ENCODE measurements at regions not wholly inside any gene's neighbourhood (a gene's known extent, or its start where the extent isn't known, plus 50 kb on each side); places are given as distances from the start of the nearest gene placed in this dataset.

DNA sequence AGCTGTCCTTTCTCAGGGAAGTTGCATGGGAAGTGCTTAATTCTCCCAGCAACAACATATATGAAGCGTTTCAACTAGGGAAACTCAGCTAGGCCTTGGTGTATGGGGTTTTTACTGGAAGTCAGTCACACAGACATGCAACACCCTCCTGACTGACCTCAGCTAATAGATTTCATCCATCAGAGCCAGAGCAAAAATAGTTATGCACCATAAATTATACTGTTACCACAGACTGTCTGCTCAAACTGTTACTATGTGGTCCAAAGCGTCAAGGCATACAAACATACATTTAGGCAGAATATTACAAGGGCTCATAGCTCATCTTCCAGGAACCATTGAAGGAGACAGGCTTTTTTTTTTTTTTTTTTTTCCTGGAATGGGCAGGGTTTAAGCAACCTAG is 417.9 kb downstream of the ANKRD7 start:
- DNase-seq (ENCODE audit: low spot score in 2 of 2), result no peak
- Histone ChIP-seq H3K36me3 (no peaks in the 10 kb centered on the region), H3K27me3 (no peaks in the 10 kb centered on the region), H3K9me3 (no peaks in the 10 kb centered on the region), H3K4me1 (no peaks in the 10 kb centered on the region), H3K4me3 (no peak overlapping the region), H3K27ac (no peak overlapping the region)
- intact Hi-C loops (cut with DNase I; ENCODE audit: low total_unique reads), result no loop called here
- no peak for TF ChIP-seq POLR2AphosphoS5 (IDR thresholded peaks at IDR 0.05)
- TF ChIP-seq POLR2A (IDR thresholded peaks at IDR 0.05), result no peak
- TF ChIP-seq, protein P1, sequence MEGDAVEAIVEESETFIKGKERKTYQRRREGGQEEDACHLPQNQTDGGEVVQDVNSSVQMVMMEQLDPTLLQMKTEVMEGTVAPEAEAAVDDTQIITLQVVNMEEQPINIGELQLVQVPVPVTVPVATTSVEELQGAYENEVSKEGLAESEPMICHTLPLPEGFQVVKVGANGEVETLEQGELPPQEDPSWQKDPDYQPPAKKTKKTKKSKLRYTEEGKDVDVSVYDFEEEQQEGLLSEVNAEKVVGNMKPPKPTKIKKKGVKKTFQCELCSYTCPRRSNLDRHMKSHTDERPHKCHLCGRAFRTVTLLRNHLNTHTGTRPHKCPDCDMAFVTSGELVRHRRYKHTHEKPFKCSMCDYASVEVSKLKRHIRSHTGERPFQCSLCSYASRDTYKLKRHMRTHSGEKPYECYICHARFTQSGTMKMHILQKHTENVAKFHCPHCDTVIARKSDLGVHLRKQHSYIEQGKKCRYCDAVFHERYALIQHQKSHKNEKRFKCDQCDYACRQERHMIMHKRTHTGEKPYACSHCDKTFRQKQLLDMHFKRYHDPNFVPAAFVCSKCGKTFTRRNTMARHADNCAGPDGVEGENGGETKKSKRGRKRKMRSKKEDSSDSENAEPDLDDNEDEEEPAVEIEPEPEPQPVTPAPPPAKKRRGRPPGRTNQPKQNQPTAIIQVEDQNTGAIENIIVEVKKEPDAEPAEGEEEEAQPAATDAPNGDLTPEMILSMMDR (IDR thresholded peaks at IDR 0.05), result no peak

- Histone ChIP-seq H3K27ac (no peak overlapping the region), H3K4me1 (no peaks in the 10 kb centered on the region), H3K4me3 (no peak overlapping the region), H3K9me3 (no peaks in the 10 kb centered on the region), H3K36me3 (no peaks in the 10 kb centered on the region), H3K27me3 (no peaks in the 10 kb centered on the region)
- TF ChIP-seq POLR2AphosphoS5 (IDR thresholded peaks at IDR 0.05), result no peak
- no peak for TF ChIP-seq POLR2A (IDR thresholded peaks at IDR 0.05)
- TF ChIP-seq, protein P1 (IDR thresholded peaks at IDR 0.05), result no peak
- no peak for DNase-seq (ENCODE audit: low spot score in 2 of 2)
- intact Hi-C loops (cut with DNase I; ENCODE audit: low total_unique reads), result no loop called here
Observed at GRCh38 chr7:118644346-118644745, 419.8 kb downstream of the ANKRD7 start.

DNA sequence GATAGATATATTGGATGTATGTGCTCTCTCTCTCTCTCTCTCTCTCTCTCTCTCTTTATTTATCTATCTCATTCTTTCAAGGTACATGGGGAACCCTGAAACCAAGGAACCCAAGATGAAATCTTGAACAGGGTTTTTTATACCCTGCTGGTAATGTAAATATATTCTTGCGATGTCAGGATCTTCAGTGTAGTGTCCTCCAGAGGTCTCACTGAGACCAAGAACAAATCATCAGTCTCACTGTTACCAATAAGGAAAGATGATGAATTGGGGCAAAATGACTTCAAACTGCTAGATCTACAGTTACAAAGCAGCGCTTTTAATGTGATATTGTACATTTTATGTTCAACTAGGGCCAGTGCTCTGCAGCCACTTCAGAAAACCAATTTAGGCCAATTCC is 423.5 kb downstream of the ANKRD7 start:
- H3K27ac ChIP-seq, result no peak overlapping the region
- no peak overlapping the region for H3K4me3 ChIP-seq
- DNase-seq (ENCODE audit: low spot score in 2 of 2), result no peak
- no peaks in the 10 kb centered on the region for H3K27me3 ChIP-seq
- H3K9me3 ChIP-seq, result no peaks in the 10 kb centered on the region
- TF ChIP-seq POLR2A (IDR thresholded peaks at IDR 0.05) (no peak), POLR2AphosphoS5 (IDR thresholded peaks at IDR 0.05) (no peak)
- TF ChIP-seq, protein P1 (IDR thresholded peaks at IDR 0.05), result no peak
- intact Hi-C loops (cut with DNase I; ENCODE audit: low total_unique reads), result no loop called here
- no peaks in the 10 kb centered on the region for H3K36me3 ChIP-seq
- no peaks in the 10 kb centered on the region for H3K4me1 ChIP-seq

GRCh38 chr7:118657391-118658005 is 433.0 kb downstream of the ANKRD7 start:
- DNase-seq (ENCODE audit: low spot score in 2 of 2), result no peak
- no peak overlapping the region for H3K4me3 ChIP-seq
- no peak overlapping the region for H3K27ac ChIP-seq
- intact Hi-C loops (cut with DNase I; ENCODE audit: low total_unique reads), result no loop called here
- no peaks in the 10 kb centered on the region for H3K27me3 ChIP-seq
- no peaks in the 10 kb centered on the region for H3K36me3 ChIP-seq
- TF ChIP-seq, protein P1 (IDR thresholded peaks at IDR 0.05), result no peak
- TF ChIP-seq POLR2AphosphoS5 (IDR thresholded peaks at IDR 0.05) (no peak), POLR2A (IDR thresholded peaks at IDR 0.05) (no peak)
- no peaks in the 10 kb centered on the region for H3K9me3 ChIP-seq
- H3K4me1 ChIP-seq, result no peaks in the 10 kb centered on the region

- no peak overlapping the region for H3K4me3 ChIP-seq
- H3K36me3 ChIP-seq, result no peaks in the 10 kb centered on the region
- no peaks in the 10 kb centered on the region for H3K9me3 ChIP-seq
- intact Hi-C loops (cut with DNase I; ENCODE audit: low total_unique reads), result no loop called here
- no peaks in the 10 kb centered on the region for H3K27me3 ChIP-seq
- TF ChIP-seq POLR2A (IDR thresholded peaks at IDR 0.05), result no peak
- TF ChIP-seq POLR2AphosphoS5 (IDR thresholded peaks at IDR 0.05), result no peak
- TF ChIP-seq, protein P1 (IDR thresholded peaks at IDR 0.05), result no peak
- no peak for DNase-seq (ENCODE audit: low spot score in 2 of 2)
- no peak overlapping the region for H3K27ac ChIP-seq
- H3K4me1 ChIP-seq, result no peaks in the 10 kb centered on the region
Observed at GRCh38 chr7:118662266-118662665, 437.8 kb downstream of the ANKRD7 start.

All from breast epithelium (tissue), 4 donors.